NB4 (cell line): ENCODE measurements at regions not wholly inside any gene's neighbourhood (a gene's known extent, or its start where the extent isn't known, plus 50 kb on each side); places are given as distances from the start of the nearest gene placed in this dataset.

Experiments used
- DNase-seq: peaks from one replicate; pipeline ENCODE4 v3.0.0; 2010; ENCODE audit warnings: low read depth
- H3K4me3 ChIP-seq: one replicate; pipeline ENCODE4 v1.5.1; 2011; ENCODE audit warnings: mild to moderate bottlenecking, low read depth, low read length, moderate library complexity
- MAX ChIP-seq: IDR thresholded peaks from 2 replicates; pipeline ENCODE4 v1.6.1; 2011; ENCODE audit warnings: low read depth, low read length
- MYC ChIP-seq: IDR thresholded peaks from 2 replicates; pipeline ENCODE4 v1.6.1; 2011; ENCODE audit warnings: low read depth, low read length
- POLR2A ChIP-seq: IDR thresholded peaks from 2 replicates; pipeline ENCODE4 v1.6.1; 2011; ENCODE audit warnings: mild to moderate bottlenecking; ENCODE audit not compliant: insufficient read length; ENCODE audit errors: extremely low read depth
- TF ChIP-seq, protein P1 (sequence below): IDR thresholded peaks from one replicate; pipeline ENCODE4 v1.5.1; 2012; ENCODE audit warnings: low read depth, low read length

DNA sequence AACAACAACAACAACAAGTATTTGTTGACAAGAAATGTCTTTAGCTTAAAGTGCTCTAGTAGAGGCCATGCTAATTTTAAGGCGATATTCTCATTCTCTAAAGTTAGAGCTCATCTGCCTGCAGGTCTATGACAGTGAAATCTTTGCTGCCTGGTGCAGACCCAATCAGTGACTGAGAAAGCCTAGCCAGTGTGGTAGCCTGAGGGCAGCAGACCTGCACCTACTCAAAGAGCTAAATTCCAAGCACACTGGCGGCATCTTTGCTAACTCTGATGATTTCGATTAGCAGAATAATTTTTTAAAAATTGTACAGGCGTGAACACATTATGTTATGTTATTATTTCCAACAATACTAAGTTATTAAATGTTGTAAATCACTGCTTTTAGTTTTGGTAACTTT is 228.8 kb upstream of the RGMA start:
- no peak for TF ChIP-seq POLR2A
- TF ChIP-seq MYC, result no peak
- TF ChIP-seq MAX, result no peak
- TF ChIP-seq, protein P1, sequence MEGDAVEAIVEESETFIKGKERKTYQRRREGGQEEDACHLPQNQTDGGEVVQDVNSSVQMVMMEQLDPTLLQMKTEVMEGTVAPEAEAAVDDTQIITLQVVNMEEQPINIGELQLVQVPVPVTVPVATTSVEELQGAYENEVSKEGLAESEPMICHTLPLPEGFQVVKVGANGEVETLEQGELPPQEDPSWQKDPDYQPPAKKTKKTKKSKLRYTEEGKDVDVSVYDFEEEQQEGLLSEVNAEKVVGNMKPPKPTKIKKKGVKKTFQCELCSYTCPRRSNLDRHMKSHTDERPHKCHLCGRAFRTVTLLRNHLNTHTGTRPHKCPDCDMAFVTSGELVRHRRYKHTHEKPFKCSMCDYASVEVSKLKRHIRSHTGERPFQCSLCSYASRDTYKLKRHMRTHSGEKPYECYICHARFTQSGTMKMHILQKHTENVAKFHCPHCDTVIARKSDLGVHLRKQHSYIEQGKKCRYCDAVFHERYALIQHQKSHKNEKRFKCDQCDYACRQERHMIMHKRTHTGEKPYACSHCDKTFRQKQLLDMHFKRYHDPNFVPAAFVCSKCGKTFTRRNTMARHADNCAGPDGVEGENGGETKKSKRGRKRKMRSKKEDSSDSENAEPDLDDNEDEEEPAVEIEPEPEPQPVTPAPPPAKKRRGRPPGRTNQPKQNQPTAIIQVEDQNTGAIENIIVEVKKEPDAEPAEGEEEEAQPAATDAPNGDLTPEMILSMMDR, result no peak
- H3K4me3 ChIP-seq, result no peak overlapping the region
- DNase-seq, result no peak

- DNase-seq, result no peak
- H3K4me3 ChIP-seq, result no peak overlapping the region
- TF ChIP-seq, protein P1, result no peak
- TF ChIP-seq MYC, result no peak
- no peak for TF ChIP-seq MAX
- TF ChIP-seq POLR2A, result no peak
These were observed 225.2 kb upstream of the RGMA start for GRCh38 chr15:93314245-93314644.

DNA sequence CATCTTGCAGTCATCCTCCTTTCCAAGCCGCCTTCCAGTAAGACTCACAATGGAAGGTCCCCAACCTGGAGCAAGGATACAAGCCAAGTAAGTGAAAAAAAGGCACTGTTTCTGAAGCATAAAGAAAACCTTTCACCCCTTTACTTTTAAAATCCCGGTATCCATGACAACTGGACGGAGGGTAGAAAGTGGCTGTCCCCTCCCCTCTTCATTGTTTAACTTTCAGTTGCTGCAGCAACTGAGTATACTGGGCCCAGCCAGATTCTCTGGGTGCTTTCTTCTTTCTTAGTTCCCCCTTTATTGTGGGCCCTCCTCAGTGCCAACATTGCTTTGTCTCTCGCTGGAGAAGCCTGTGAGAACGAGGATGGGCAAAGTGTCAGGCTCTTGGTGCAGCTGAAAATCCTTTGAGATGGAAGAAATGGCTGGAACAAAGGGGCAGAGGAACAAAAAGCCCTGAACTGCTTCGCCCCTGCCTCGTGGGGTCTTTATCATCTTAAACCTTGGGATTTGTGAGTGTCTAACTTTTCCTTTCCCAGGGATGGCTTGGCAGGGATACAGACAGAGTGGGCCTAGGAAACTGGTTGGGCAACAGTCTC is 224.0 kb upstream of the RGMA start:
- no peak for DNase-seq
- no peak overlapping the region for H3K4me3 ChIP-seq
- TF ChIP-seq, protein P1, result no peak
- no peak for TF ChIP-seq POLR2A

DNA sequence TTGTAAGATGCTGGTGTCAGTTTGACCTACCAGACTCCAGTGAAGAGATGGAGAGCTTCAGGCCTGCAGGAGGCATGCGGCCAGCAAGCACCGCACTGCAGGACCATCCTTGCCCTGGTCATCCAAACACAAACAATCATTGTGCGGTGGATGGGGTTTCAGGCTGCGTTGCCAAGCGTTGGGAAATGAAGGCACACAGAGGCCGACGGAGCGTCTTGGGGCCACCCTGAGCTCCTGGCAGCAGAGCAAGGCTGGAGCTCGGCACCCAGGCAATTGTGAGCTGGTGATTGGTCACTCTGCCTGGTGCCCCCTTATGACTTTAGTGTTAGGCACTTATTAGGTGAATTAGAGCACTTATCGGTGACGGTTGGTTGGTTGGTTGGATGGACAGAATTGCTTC is 222.6 kb upstream of the RGMA start:
- TF ChIP-seq, protein P1, result no peak
- TF ChIP-seq MAX (no peak), POLR2A (no peak)
- H3K4me3 ChIP-seq, result no peak overlapping the region
- no peak for DNase-seq

DNA sequence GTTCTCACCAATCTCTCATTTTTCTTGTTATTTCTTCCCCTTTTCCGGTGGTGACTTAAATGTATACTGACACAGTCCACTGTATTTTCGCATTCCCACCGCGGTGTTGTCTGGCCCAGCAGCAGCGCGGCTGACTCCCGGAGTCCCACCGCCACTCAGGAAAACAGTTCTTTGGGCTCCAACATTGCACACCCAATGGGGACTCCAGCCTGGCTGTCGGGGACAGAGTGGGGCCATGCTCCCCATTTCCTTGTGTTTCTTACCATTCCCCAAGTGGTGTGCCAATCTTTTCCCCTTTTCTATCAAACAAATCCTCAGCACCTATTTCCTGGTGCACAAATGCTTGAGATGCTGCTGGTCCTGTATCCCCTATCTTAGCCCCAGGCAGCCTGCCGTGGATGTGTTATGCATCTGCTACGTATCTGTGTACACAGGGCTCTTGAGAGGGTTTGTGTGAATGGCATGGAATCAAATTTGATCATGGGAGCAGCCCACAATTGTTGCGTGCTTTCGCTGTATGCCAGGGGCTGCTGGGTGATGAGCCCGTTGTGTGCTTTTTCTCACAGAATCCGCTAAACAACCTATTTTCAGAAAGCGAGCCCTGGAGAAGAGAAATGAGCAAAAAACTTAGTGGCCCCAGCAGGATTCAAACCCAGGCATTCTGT is 219.1 kb upstream of the RGMA start:
- H3K4me3 ChIP-seq, result no peak overlapping the region
- DNase-seq, result no peak
- TF ChIP-seq POLR2A, result no peak
- no peak for TF ChIP-seq MAX
- no peak for TF ChIP-seq MYC

DNA sequence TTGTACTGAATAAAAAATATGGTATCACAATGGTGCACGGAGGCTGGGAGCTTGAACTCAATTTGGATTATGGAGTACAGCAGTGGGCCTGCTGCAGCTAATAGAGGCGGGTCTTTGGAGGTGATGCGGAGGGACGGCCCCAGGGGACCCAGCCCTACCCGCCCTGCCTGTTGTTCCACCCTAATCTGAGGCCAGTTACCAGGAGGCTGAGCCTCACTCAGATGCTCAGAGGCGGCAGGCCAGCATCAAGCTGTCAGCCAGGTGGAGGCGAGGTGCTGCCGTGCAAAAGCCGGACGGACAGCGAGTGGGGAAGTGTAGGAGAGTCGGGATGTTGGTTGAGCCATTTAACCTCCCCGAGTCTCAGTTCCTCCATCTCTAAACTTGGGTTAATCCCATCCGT is 218.5 kb upstream of the RGMA start:
- TF ChIP-seq POLR2A (no peak), MYC (no peak), MAX (no peak)
- TF ChIP-seq, protein P1, result no peak
- H3K4me3 ChIP-seq, result no peak overlapping the region
- DNase-seq, result no peak
